ENCODE measurements at regions not wholly inside any gene's neighbourhood (a gene's known extent, or its start where the extent isn't known, plus 50 kb on each side); places are given as distances from the start of the nearest gene placed in this dataset.
"Not testable (repeated sequence)": the region's sequence is repeated elsewhere in the genome, so short reads cannot be mapped to it uniquely, and the experiment has no call there.

- Histone ChIP-seq H3K27me3 (no peaks in the 10 kb centered on the region), H3K27ac (no peak overlapping the region), H3K9me3 (peaks cover 0 to 6% (median 0%) of the 10 kb centered on the region in 11 donors), H3K4me1 (no peaks in the 10 kb centered on the region), H3K4me3 (no peak overlapping the region), H3K36me3 (no peaks in the 10 kb centered on the region)
- ATAC-seq (no peak), DNase-seq (no peak)
- no peak for TF ChIP-seq CTCF (IDR thresholded peaks at IDR 0.05)
- WGBS, 2 donors, result 70 to 82% methylated on average over 2 of the region's 2 CpGs
- intact Hi-C loops (cut with DNase I), result no loop called here
Measured at GRCh38 chrX:127405946-127406345, 586.4 kb downstream of the PRR32 start.

GRCh38 chrX:127404161-127404560, 584.6 kb downstream of the PRR32 start:
- H3K27me3 ChIP-seq, result no peaks in the 10 kb centered on the region
- no peak for DNase-seq
- no peak for ATAC-seq
- peaks cover 0 to under 1% (median 0%) of the 10 kb centered on the region in 11 donors for H3K9me3 ChIP-seq
- 70 to 77% methylated on average over 1 of the region's 1 CpG for WGBS, 2 donors
- intact Hi-C loops (cut with DNase I), result no loop called here
- no peaks in the 10 kb centered on the region for H3K4me1 ChIP-seq
- H3K36me3 ChIP-seq, result no peaks in the 10 kb centered on the region
- no peak overlapping the region for H3K27ac ChIP-seq
- H3K4me3 ChIP-seq, result no peak overlapping the region
- TF ChIP-seq CTCF (IDR thresholded peaks at IDR 0.05), result no peak

GRCh38 chrX:127400231-127400630, 580.7 kb downstream of the PRR32 start:
- H3K4me3 ChIP-seq; intact Hi-C loops (cut with DNase I); H3K9me3 ChIP-seq; H3K27ac ChIP-seq; ATAC-seq; H3K36me3 ChIP-seq; DNase-seq; H3K4me1 ChIP-seq; H3K27me3 ChIP-seq: not testable (repeated sequence)
- 76 to 78% methylated on average over 4 of the region's 4 CpGs for WGBS, 2 donors

GRCh38 chrX:127390316-127390715, 570.8 kb downstream of the PRR32 start:
- no peak overlapping the region for H3K4me3 ChIP-seq
- no peaks in the 10 kb centered on the region for H3K27me3 ChIP-seq
- no peaks in the 10 kb centered on the region for H3K36me3 ChIP-seq
- peaks cover 0 to 4% (median 0%) of the 10 kb centered on the region in 11 donors for H3K9me3 ChIP-seq
- H3K27ac ChIP-seq, result no peak overlapping the region
- no peak for TF ChIP-seq CTCF (IDR thresholded peaks at IDR 0.05)
- WGBS, 2 donors, result 64 to 75% methylated on average over 4 of the region's 4 CpGs
- no peak for DNase-seq
- no peaks in the 10 kb centered on the region for H3K4me1 ChIP-seq
- intact Hi-C loops (cut with DNase I), result no loop called here
- no peak for ATAC-seq

- H3K27me3 ChIP-seq, result no peaks in the 10 kb centered on the region
- peaks cover 0 to 4% (median 0%) of the 10 kb centered on the region in 11 donors for H3K9me3 ChIP-seq
- H3K4me3 ChIP-seq, result no peak overlapping the region
- no peak overlapping the region for H3K27ac ChIP-seq
- intact Hi-C loops (cut with DNase I), result no loop called here
- DNase-seq, result no peak
- H3K4me1 ChIP-seq, result no peaks in the 10 kb centered on the region
- 91 to 94% methylated on average over 1 of the region's 1 CpG for WGBS, 2 donors
- no peak for ATAC-seq
- no peak for TF ChIP-seq CTCF (IDR thresholded peaks at IDR 0.05)
- H3K36me3 ChIP-seq, result no peaks in the 10 kb centered on the region
Measured at GRCh38 chrX:127389900-127390299, 570.4 kb downstream of the PRR32 start.

All from heart right ventricle (tissue), 16 donors.